OCI-LY3 (cell line): ENCODE measurements at regions not wholly inside any gene's neighbourhood (a gene's known extent, or its start where the extent isn't known, plus 50 kb on each side); places are given as distances from the start of the nearest gene placed in this dataset.

ENCODE experiments used
- H2AFZ ChIP-seq: fragments of 200-600, 300-600 bp; shearing (Covaris generic); 2 replicates; pipeline ENCODE4 v1.6.0; 2014; ENCODE audit warnings: antibody characterized with exemption, low read depth, low read length
- H3K27ac ChIP-seq: fragments of 200-600, 300-600 bp; sonication (generic); 2 replicates; pipeline ENCODE4 v1.5.1; 2014; ENCODE audit warnings: mild to moderate bottlenecking, low read length, moderate library complexity, mixed read lengths
- H3K27me3 ChIP-seq: fragments of 200-600, 300-600 bp; sonication (generic); 2 replicates; pipeline ENCODE4 v1.6.1; 2014; ENCODE audit warnings: low read depth, low read length, mixed read lengths
- H3K36me3 ChIP-seq: fragments of 200-600, 300-600 bp; sonication (generic); replicated peaks from 2 replicates; pipeline ENCODE3; 2014; ENCODE audit warnings: low read depth, low read length, mixed read lengths
- H3K4me1 ChIP-seq: fragments of 300-600, 200-600 bp; sonication (generic); 2 replicates; pipeline ENCODE4 v1.6.1; 2014; ENCODE audit warnings: low read length, mixed read lengths
- H3K4me2 ChIP-seq: fragments of 200-600, 300-600 bp; sonication (generic); 2 replicates; pipeline ENCODE4 v1.6.1; 2014; ENCODE audit warnings: low read length, mixed read lengths
- H3K4me3 ChIP-seq: fragments of 300-600, 200-600 bp; sonication (generic); 2 replicates; pipeline ENCODE4 v1.5.1; 2014; ENCODE audit warnings: antibody characterized with exemption, mild to moderate bottlenecking, low read length, moderate library complexity
- H3K79me2 ChIP-seq: fragments of 300-600, 200-600 bp; shearing (Covaris generic); 2 replicates; pipeline ENCODE4 v1.6.1; 2014; ENCODE audit warnings: mild to moderate bottlenecking, low read length, mixed read lengths
- H3K9ac ChIP-seq: fragments of 300-600, 200-600 bp; shearing (Covaris generic); 2 replicates; pipeline ENCODE4 v1.6.0; 2014; ENCODE audit warnings: mild to moderate bottlenecking, low read length, moderate library complexity
- H3K9me3 ChIP-seq: fragments of 200-600, 300-600 bp; shearing (Covaris generic); 2 replicates; pipeline ENCODE4 v1.6.1; 2014; ENCODE audit warnings: low read length, mixed read lengths; ENCODE audit not compliant: insufficient read depth
- H4K20me1 ChIP-seq: fragments of 200-600, 300-600 bp; sonication (generic); 2 replicates; pipeline ENCODE4 v1.6.1; 2016; ENCODE audit warnings: low read length, mixed read lengths; ENCODE audit not compliant: insufficient read depth
- EZH2phosphoT487 ChIP-seq: fragments of 200-600 bp; shearing (Covaris generic); IDR thresholded peaks from 2 replicates; pipeline ENCODE4 v1.6.1; 2018; ENCODE audit warnings: antibody characterized with exemption, mixed run types, low read depth
- TF ChIP-seq, protein P1 (sequence below): fragments of 200-600, 300-600 bp; sonication (generic); IDR thresholded peaks from 2 replicates; pipeline ENCODE4 v1.5.1; 2014; ENCODE audit warnings: antibody characterized with exemption, low read length, low read depth

DNA sequence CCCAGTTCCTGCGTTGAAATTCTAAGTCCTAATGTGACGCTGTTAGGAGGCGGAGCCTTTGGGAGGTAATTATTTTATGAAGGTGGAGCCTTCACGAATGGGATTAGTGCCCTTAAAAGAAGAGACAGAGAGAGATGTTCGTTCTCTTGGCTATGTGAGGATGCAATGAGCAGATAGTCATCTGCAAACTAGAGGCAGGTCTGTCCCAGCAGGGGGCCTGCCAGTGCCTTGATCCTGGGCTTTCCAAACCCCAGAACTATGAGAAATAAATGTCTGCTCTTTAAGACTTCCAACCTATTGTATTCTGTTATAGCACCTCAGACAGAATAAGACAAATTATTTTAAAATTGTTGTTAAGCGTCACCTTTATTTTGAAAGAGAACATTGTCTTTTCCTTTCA is 123.1 kb upstream of the KCNJ6 start:
- Histone ChIP-seq H3K4me2 (no peak overlapping the region), H3K9me3 (no peaks in the 10 kb centered on the region), H3K36me3 (no peaks in the 10 kb centered on the region), H3K27me3 (no peaks in the 10 kb centered on the region), H2AFZ (no peak overlapping the region), H3K4me1 (no peaks in the 10 kb centered on the region), H3K4me3 (no peak overlapping the region), H4K20me1 (no peaks in the 10 kb centered on the region), H3K9ac (no peak overlapping the region), H3K79me2 (no peaks in the 10 kb centered on the region), H3K27ac (no peak overlapping the region)
- TF ChIP-seq, protein P1, sequence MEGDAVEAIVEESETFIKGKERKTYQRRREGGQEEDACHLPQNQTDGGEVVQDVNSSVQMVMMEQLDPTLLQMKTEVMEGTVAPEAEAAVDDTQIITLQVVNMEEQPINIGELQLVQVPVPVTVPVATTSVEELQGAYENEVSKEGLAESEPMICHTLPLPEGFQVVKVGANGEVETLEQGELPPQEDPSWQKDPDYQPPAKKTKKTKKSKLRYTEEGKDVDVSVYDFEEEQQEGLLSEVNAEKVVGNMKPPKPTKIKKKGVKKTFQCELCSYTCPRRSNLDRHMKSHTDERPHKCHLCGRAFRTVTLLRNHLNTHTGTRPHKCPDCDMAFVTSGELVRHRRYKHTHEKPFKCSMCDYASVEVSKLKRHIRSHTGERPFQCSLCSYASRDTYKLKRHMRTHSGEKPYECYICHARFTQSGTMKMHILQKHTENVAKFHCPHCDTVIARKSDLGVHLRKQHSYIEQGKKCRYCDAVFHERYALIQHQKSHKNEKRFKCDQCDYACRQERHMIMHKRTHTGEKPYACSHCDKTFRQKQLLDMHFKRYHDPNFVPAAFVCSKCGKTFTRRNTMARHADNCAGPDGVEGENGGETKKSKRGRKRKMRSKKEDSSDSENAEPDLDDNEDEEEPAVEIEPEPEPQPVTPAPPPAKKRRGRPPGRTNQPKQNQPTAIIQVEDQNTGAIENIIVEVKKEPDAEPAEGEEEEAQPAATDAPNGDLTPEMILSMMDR: no peak
- TF ChIP-seq EZH2phosphoT487: no peak

DNA sequence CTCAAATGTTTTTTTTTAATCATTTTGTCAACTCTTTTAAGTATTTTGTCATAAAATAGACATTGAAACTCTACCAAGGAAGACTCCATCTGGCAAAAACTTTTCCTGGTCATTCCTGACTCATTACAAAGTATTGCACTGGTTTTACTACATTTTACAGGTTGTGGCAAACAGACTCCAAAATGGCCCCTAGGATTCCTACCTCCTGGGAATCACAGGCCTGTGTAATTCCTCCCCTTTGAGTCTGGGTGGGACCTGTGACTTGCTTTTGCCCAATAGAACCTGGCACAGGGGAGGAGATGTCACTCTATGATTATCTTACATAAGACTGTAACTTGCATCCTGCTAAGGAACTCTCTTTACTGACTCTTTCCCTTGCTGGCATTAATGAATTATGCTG is 123.6 kb upstream of the KCNJ6 start:
- H2AFZ ChIP-seq: no peak overlapping the region
- no peaks in the 10 kb centered on the region for H4K20me1 ChIP-seq
- no peaks in the 10 kb centered on the region for H3K36me3 ChIP-seq
- no peak overlapping the region for H3K4me2 ChIP-seq
- H3K9me3 ChIP-seq: no peaks in the 10 kb centered on the region
- TF ChIP-seq, protein P1: no peak
- H3K4me3 ChIP-seq: no peak overlapping the region
- no peak overlapping the region for H3K9ac ChIP-seq
- no peaks in the 10 kb centered on the region for H3K27me3 ChIP-seq
- H3K27ac ChIP-seq: no peak overlapping the region
- H3K4me1 ChIP-seq: no peaks in the 10 kb centered on the region
- no peaks in the 10 kb centered on the region for H3K79me2 ChIP-seq

DNA sequence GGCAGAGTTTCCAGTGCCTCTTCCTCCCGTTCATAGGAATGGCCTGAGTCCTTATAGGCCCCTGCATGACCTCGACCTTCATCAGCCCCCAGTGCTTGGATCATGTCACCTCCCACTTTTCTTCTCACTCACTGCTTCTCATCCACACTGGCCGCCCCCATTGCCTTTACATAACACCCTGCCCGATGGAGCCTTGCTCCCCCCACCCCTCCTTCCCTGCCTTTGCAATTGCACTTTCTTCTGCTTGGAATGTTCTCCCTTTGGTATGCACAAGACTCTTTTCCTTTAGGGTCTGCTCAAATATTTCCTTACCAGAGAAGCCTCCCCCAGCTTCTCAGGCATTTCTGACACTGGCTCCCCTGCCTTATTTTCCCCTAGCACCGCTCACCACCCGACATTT is 125.2 kb upstream of the KCNJ6 start:
- Histone ChIP-seq H3K79me2 (no peaks in the 10 kb centered on the region), H3K36me3 (no peaks in the 10 kb centered on the region), H3K27me3 (no peaks in the 10 kb centered on the region), H3K4me1 (no peaks in the 10 kb centered on the region), H2AFZ (no peak overlapping the region), H3K4me2 (no peak overlapping the region), H3K4me3 (no peak overlapping the region), H3K9me3 (no peaks in the 10 kb centered on the region), H3K9ac (no peak overlapping the region), H4K20me1 (no peaks in the 10 kb centered on the region), H3K27ac (no peak overlapping the region)
- TF ChIP-seq, protein P1: no peak
- TF ChIP-seq EZH2phosphoT487: no peak

DNA sequence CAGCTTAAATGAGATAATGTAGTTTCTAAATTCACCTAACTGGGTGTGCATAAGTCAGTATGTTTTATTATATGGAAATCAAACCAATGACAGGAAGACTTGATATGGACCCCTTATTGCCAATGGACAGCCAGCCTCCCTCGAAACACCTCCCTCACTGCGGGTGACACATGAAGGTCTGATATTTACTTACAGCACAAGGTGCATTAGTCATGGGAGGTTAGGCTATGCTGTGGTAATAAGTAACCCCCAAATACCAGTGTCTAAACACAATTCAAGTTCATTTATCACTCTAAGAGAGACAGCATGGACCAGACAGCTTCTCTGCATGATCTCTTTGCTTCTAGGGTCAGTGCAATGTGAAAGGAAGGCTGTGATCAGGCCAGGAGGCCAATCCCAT is 126.0 kb upstream of the KCNJ6 start:
- H3K27ac ChIP-seq: no peak overlapping the region
- H3K4me1 ChIP-seq: no peaks in the 10 kb centered on the region
- H2AFZ ChIP-seq: no peak overlapping the region
- no peaks in the 10 kb centered on the region for H3K36me3 ChIP-seq
- H3K9me3 ChIP-seq: no peaks in the 10 kb centered on the region
- no peaks in the 10 kb centered on the region for H3K27me3 ChIP-seq
- no peaks in the 10 kb centered on the region for H4K20me1 ChIP-seq
- TF ChIP-seq, protein P1: no peak
- no peak for TF ChIP-seq EZH2phosphoT487
- no peak overlapping the region for H3K4me3 ChIP-seq
- no peak overlapping the region for H3K9ac ChIP-seq
- no peaks in the 10 kb centered on the region for H3K79me2 ChIP-seq
- H3K4me2 ChIP-seq: no peak overlapping the region
